Renal cortical epithelial cell (primary cell): ENCODE measurements at regions not wholly inside any gene's neighbourhood (a gene's known extent, or its start where the extent isn't known, plus 50 kb on each side); places are given as distances from the start of the nearest gene placed in this dataset.

ENCODE experiments used
- DNase-seq: peaks from one replicate; pipeline ENCODE4 v3.0.0-alpha.2; 2011; ENCODE audit warnings: low read depth

DNA sequence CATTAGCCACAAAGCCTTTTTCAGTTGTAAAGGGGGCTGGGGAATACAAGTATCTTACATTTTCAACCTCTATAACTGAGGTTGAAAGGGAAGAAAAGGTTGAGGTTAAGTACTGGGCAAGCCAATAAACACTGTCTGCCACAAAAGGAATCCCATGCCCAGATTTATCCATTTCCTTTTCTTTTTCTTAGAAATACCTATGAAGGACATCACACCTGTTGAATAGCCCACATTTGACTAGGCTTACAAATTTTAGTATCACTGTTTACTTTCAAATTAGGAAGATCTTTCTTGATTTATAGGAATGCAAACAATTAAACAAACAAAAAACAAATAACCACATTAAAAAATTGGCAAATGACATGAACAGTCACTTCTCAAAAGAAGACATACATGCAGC, 81.0 kb upstream of the CAV2 start:
- no peak for DNase-seq

- no peak for DNase-seq
Observed at GRCh38 chr7:116420003-116420402, 79.5 kb upstream of the CAV2 start.

DNA sequence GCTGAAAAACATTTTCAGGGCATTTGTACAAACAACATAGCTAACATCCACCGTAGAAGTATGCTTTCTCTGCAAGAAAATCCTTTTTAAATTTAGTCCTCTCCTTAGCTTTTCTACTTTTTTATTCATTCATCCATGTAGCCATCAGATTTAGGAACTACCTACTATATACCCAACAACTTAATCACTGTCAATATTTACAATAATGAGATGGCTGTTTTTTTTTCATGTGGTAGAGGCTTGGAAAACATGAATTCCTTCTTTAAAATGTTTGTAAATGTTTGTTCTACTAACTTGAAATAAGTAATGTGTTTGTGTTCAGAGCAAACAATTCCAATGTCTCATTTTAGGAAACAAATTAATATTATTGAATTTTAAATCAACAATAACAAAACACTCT, 78.2 kb upstream of the CAV2 start:
- no peak for DNase-seq

GRCh38 chr7:116422683-116423082, 76.9 kb upstream of the CAV2 start:
- no peak for DNase-seq

GRCh38 chr7:116423499-116423898, 76.0 kb upstream of the CAV2 start:
- peak; percentile 60 for DNase-seq

DNA sequence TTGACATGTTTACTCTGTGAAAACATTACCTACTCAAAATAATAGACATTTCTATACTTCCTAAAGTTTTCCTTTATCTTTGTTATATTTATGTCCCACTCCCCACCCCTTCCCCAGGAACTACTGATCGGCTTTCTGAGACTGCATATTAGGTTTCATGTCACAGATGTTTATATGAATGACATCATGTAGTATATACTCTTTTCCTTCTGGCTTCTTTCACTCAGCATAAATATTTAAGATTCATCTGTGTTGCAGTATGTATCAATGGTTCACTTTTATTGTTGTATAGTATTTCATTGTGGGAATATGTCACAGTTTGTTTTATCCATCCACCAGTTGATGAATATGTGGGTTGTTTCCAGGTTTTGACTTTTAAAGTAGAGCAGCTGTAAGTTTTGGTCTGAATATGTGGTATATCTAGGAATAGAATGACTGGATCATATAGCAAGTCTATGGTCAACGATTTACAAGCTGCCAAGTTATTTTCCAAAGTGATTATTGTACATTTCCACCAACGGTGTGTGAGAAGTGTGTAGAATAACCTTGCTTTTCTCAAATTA, 73.8 kb upstream of the CAV2 start:
- no peak for DNase-seq

GRCh38 chr7:116426428-116427156, 72.9 kb upstream of the CAV2 start:
- DNase-seq = peak; percentile 88

GRCh38 chr7:116429986-116430619, 69.4 kb upstream of the CAV2 start:
- DNase-seq = peak; percentile 47

DNA sequence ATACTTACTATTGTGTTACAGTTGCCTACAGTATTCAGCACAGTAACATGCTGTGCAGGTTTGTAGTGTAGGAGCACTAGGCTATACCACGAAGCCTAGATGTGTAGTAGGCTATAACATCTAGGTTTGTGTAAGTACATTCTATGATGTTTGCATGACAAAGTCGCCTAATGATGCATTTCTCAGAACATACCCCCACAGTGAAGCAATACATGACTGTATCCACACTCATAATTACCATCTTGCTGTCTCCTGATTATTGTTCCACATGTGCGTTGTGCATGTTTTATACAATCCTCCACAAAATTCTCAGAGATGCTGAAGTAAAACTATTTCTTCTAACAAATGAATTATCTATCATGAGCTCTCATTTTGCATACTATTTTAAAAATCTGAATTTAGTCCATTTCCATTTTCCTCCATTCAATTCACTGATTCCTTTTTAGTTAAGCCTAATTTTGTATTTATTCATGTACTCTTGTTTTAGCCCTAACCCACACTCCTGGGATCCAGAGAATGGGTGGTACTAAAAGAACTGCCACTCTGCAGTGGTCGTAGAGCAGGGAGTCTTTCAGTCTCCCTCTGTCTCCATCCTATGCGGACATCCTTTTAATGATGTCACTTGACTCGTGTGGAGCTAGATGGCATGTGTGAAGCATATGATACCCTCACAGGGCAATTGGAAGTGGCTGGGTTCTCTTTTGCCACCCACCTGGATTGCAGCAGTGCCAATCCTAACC, 67.6 kb upstream of the CAV2 start:
- DNase-seq = no peak

DNA sequence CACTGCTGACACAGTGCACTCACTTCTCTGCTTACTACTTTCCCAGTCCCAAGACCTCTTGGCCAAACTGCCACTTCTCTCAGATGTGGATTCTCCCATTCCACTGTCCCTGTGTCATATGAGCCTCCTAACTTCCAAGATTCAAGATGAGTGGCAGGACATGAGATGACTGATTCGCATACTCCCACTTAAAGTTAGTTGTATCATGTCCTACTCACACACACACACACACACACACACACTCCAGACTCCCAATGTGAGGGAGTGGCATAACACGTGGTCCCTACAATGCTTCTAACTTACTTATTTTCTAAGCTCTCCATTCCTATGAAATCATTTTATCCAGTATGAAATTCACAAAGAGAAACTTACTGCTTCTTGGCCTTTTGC, 67.0 kb upstream of the CAV2 start:
- DNase-seq = no peak

DNA sequence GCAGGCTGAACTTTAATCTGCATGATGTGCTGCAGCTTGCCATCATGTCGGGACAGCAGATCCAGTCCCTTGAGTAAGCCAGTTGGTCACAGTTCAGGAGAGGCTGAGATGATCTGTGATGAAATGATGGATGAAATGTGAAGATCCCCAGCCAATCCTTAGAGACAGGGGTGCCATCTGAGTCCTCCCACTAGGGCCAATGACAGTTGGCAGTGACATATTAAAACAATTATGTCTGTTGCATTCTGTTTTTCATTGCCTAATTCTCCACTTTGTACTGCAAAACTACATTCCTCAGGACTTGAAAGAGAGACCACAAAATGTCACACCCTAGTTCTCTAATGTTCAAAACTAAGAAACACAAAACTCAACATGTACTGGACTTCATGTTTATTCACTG, 66.3 kb upstream of the CAV2 start:
- DNase-seq = peak; percentile 33

- peak; percentile 72 for DNase-seq
Observed at GRCh38 chr7:116434820-116435341, 64.7 kb upstream of the CAV2 start.

DNA sequence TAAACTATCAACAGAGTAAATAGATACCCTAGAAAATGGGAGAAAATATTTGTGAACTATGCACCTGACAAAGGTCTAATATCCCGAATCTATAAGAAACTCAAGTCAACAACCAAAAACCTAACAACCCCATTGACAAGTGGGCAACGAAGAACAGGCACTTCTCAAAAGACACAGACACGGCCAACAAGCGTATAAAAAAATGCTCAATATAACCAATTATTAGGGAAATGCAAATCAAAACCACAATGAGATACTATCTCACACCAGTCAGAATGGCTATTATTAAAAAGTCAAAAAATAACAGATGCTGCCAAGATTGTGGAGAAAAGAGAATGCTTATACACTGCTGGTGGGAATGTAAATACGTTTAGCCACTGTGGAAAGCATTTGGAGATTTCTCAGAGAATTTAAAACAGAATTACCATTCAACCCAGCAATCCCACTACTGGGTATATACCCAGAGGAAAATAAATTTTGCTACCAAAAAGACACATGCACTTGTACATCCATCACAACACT, 63.2 kb upstream of the CAV2 start:
- DNase-seq = no peak

- DNase-seq = peak; percentile 49
Observed at GRCh38 chr7:116438267-116438666, 61.3 kb upstream of the CAV2 start.

GRCh38 chr7:116439005-116439404, 60.5 kb upstream of the CAV2 start:
- no peak for DNase-seq

DNA sequence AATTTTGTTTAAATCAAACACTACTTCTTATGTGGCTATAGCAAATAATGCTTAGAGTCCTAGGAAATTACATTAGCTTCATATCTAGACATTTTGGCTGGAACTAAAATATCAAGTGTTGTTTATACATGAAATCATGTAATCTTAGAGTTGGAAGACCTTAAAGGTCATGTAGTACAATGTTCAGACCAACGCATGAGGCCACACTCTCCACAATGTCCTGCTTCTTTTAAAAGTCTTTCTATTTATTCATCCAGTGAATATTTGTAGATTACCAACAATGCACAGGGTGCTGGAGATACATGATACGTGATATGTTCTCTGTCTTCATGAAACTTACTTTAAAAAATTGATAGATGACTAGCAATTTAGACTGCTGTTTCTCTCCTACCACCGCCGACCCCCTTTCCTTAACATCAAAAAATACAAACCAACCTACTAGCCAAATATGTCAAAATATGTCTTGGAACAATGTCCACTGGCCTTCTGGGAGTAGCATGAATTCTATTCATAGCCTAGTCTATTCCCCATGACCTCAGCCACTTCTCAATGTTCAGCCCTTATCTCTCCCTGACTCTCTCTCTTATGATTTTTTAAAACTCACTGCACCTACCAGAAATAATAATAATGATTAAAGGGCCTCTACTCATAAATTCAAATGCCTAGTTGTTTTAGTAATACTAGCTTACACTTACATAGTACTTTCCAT, 59.5 kb upstream of the CAV2 start:
- DNase-seq = no peak

GRCh38 chr7:116441534-116441933, 58.0 kb upstream of the CAV2 start:
- no peak for DNase-seq

DNA sequence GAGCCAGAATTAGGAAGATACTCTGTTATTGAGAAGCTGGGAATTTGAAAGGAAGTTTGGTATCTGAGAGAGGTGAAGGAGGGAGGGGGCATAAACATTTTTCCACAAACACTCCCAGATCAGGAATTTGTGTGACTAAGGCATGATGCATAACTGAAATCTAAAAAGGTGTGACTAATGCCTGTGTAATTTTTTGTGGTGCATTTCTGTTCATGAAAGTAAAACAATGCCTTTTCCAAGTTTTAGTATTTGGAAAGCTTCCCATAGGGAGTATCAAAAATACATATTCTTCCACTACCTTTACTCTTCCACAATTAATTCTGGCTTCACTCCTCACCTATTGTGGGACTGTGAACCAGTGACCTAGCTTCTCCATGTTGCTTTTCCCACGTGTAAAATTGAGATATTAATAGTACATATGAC, 56.4 kb upstream of the CAV2 start:
- peak; percentile 99 for DNase-seq

GRCh38 chr7:116443646-116444045, 55.9 kb upstream of the CAV2 start:
- no peak for DNase-seq

- no peak for DNase-seq
Observed at GRCh38 chr7:116445447-116446211, 53.9 kb upstream of the CAV2 start.
